ENCODE measurements at regions not wholly inside any gene's neighbourhood (a gene's known extent, or its start where the extent isn't known, plus 50 kb on each side); places are given as distances from the start of the nearest gene placed in this dataset.
A peak's percentile ranks its signal among the peaks of the same experiment; 100 is the strongest.

- H3K27ac ChIP-seq (replicated peaks; ENCODE audit: low read length), result no peak overlapping the region
- H3K79me1 ChIP-seq (ENCODE audit: low read depth, low read length), result no peaks in the 10 kb centered on the region
- WGBS, 2 donors (ENCODE audit: extremely low coverage in 2 of 2, insufficient read length in 2 of 2, insufficient replicate concordance in 1 of 2), result no CpG with 5 or more reads among the region's 6 CpGs
- H2AFZ ChIP-seq (ENCODE audit: low read length), result no peak overlapping the region
- no peak overlapping the region for H3K4ac ChIP-seq (ENCODE audit: low read length)
- no peak for DNase-seq (ENCODE audit: low spot score)
- no peak overlapping the region for H2BK120ac ChIP-seq (ENCODE audit: low read depth, low read length)
- no peak overlapping the region for H4K91ac ChIP-seq (ENCODE audit: low read depth, low read length, poor library complexity)
- H3K36me3 ChIP-seq (replicated peaks in 1 of 2; ENCODE audit: control insufficient read depth in 2 of 2, insufficient read depth in 2 of 2, low read length in 2 of 2), result no peaks in the 10 kb centered on the region
- no peak overlapping the region for H4K8ac ChIP-seq (ENCODE audit: low read depth, low read length)
- no peak overlapping the region for H2BK15ac ChIP-seq (ENCODE audit: low read length)
- H2BK12ac ChIP-seq (ENCODE audit: low read length), result no peak overlapping the region
- H3K4me1 ChIP-seq (ENCODE audit: control insufficient read depth in 2 of 2, insufficient read depth in 1 of 2, low read depth in 1 of 2, low read length in 2 of 2), result no peaks in the 10 kb centered on the region
- H3K9ac ChIP-seq (ENCODE audit: low read depth, low read length, poor library complexity), result no peak overlapping the region
- H3K18ac ChIP-seq (ENCODE audit: low read length), result peak overlapping the region; percentile 40
- H2BK5ac ChIP-seq (ENCODE audit: low read length), result no peak overlapping the region
- H3K23ac ChIP-seq (ENCODE audit: low read depth, low read length, poor library complexity), result no peak overlapping the region
- no peak overlapping the region for H3K4me2 ChIP-seq (ENCODE audit: insufficient read depth, low read length, poor library complexity, severe bottlenecking)
- no peak overlapping the region for H2AK5ac ChIP-seq (ENCODE audit: low read depth, low read length)
- no peak overlapping the region for H3K14ac ChIP-seq (ENCODE audit: low read length)
- H3K27me3 ChIP-seq (ENCODE audit: control insufficient read depth in 3 of 3, insufficient read depth in 3 of 3, low read depth in 1 of 3, low read length in 3 of 3), result no peaks in the 10 kb centered on the region
- peaks cover 2 to 5% of the 10 kb centered on the region in 2 donors for H3K9me3 ChIP-seq (replicated peaks in 1 of 2; ENCODE audit: control insufficient read depth in 2 of 2, insufficient read depth in 1 of 2, low read depth in 1 of 2, low read length in 2 of 2)
- H3K4me3 ChIP-seq (ENCODE audit: low read length in 2 of 2), result no peak overlapping the region
Measured at GRCh38 chr5:117394506-117395157, 820.0 kb upstream of the SEMA6A start.

- Histone ChIP-seq H3K23ac (ENCODE audit: low read depth, low read length, poor library complexity) (no peak overlapping the region), H3K9ac (ENCODE audit: low read depth, low read length, poor library complexity) (no peak overlapping the region), H3K9me3 (replicated peaks in 1 of 2; ENCODE audit: control insufficient read depth in 2 of 2, insufficient read depth in 1 of 2, low read depth in 1 of 2, low read length in 2 of 2) (peaks cover 2 to 5% of the 10 kb centered on the region in 2 donors), H2BK12ac (ENCODE audit: low read length) (no peak overlapping the region), H3K4me3 (ENCODE audit: low read length in 2 of 2) (no peak overlapping the region), H2BK15ac (ENCODE audit: low read length) (no peak overlapping the region), H3K27ac (replicated peaks; ENCODE audit: low read length) (no peak overlapping the region), H3K14ac (ENCODE audit: low read length) (no peak overlapping the region), H3K79me1 (ENCODE audit: low read depth, low read length) (no peaks in the 10 kb centered on the region), H3K4me1 (ENCODE audit: control insufficient read depth in 2 of 2, insufficient read depth in 1 of 2, low read depth in 1 of 2, low read length in 2 of 2) (no peaks in the 10 kb centered on the region), H3K36me3 (replicated peaks in 1 of 2; ENCODE audit: control insufficient read depth in 2 of 2, insufficient read depth in 2 of 2, low read length in 2 of 2) (no peaks in the 10 kb centered on the region), H3K4me2 (ENCODE audit: insufficient read depth, low read length, poor library complexity, severe bottlenecking) (no peak overlapping the region), H3K27me3 (ENCODE audit: control insufficient read depth in 3 of 3, insufficient read depth in 3 of 3, low read depth in 1 of 3, low read length in 3 of 3) (no peaks in the 10 kb centered on the region), H4K91ac (ENCODE audit: low read depth, low read length, poor library complexity) (no peak overlapping the region), H3K18ac (ENCODE audit: low read length) (no peak overlapping the region), H2BK5ac (ENCODE audit: low read length) (no peak overlapping the region), H2AFZ (ENCODE audit: low read length) (no peak overlapping the region), H2BK120ac (ENCODE audit: low read depth, low read length) (no peak overlapping the region), H4K8ac (ENCODE audit: low read depth, low read length) (no peak overlapping the region), H2AK5ac (ENCODE audit: low read depth, low read length) (no peak overlapping the region), H3K4ac (ENCODE audit: low read length) (no peak overlapping the region)
- DNase-seq (ENCODE audit: low spot score), result no peak
- WGBS, 2 donors (ENCODE audit: extremely low coverage in 2 of 2, insufficient read length in 2 of 2, insufficient replicate concordance in 1 of 2), result no CpG with 5 or more reads among the region's 2 CpGs
Measured at GRCh38 chr5:117393125-117393524, 818.5 kb upstream of the SEMA6A start.

- no peak overlapping the region for H2AFZ ChIP-seq (ENCODE audit: low read length)
- no peak for DNase-seq (ENCODE audit: low spot score)
- no peak overlapping the region for H4K8ac ChIP-seq (ENCODE audit: low read depth, low read length)
- H3K4me3 ChIP-seq (ENCODE audit: low read length in 2 of 2), result no peak overlapping the region
- H3K18ac ChIP-seq (ENCODE audit: low read length), result no peak overlapping the region
- H4K91ac ChIP-seq (ENCODE audit: low read depth, low read length, poor library complexity), result no peak overlapping the region
- H3K14ac ChIP-seq (ENCODE audit: low read length), result no peak overlapping the region
- no peaks in the 10 kb centered on the region for H3K27me3 ChIP-seq (ENCODE audit: control insufficient read depth in 3 of 3, insufficient read depth in 3 of 3, low read depth in 1 of 3, low read length in 3 of 3)
- H3K23ac ChIP-seq (ENCODE audit: low read depth, low read length, poor library complexity), result no peak overlapping the region
- no peak overlapping the region for H2BK15ac ChIP-seq (ENCODE audit: low read length)
- H3K9ac ChIP-seq (ENCODE audit: low read depth, low read length, poor library complexity), result no peak overlapping the region
- H3K36me3 ChIP-seq (replicated peaks in 1 of 2; ENCODE audit: control insufficient read depth in 2 of 2, insufficient read depth in 2 of 2, low read length in 2 of 2), result no peaks in the 10 kb centered on the region
- no peak overlapping the region for H2AK5ac ChIP-seq (ENCODE audit: low read depth, low read length)
- no peak overlapping the region for H3K27ac ChIP-seq (replicated peaks; ENCODE audit: low read length)
- H3K4me2 ChIP-seq (ENCODE audit: insufficient read depth, low read length, poor library complexity, severe bottlenecking), result no peak overlapping the region
- no peak overlapping the region for H2BK5ac ChIP-seq (ENCODE audit: low read length)
- H2BK12ac ChIP-seq (ENCODE audit: low read length), result no peak overlapping the region
- no peaks in the 10 kb centered on the region for H3K4me1 ChIP-seq (ENCODE audit: control insufficient read depth in 2 of 2, insufficient read depth in 1 of 2, low read depth in 1 of 2, low read length in 2 of 2)
- no peak overlapping the region for H2BK120ac ChIP-seq (ENCODE audit: low read depth, low read length)
- no peak overlapping the region for H3K4ac ChIP-seq (ENCODE audit: low read length)
- no peaks in the 10 kb centered on the region for H3K79me1 ChIP-seq (ENCODE audit: low read depth, low read length)
- no peaks in the 10 kb centered on the region for H3K9me3 ChIP-seq (replicated peaks in 1 of 2; ENCODE audit: control insufficient read depth in 2 of 2, insufficient read depth in 1 of 2, low read depth in 1 of 2, low read length in 2 of 2)
Measured at GRCh38 chr5:117380316-117380715, 805.7 kb upstream of the SEMA6A start.

GRCh38 chr5:117379521-117379920 is 804.9 kb upstream of the SEMA6A start:
- Histone ChIP-seq H3K4me1 (ENCODE audit: control insufficient read depth in 2 of 2, insufficient read depth in 1 of 2, low read depth in 1 of 2, low read length in 2 of 2) (no peaks in the 10 kb centered on the region), H3K4me2 (ENCODE audit: insufficient read depth, low read length, poor library complexity, severe bottlenecking) (no peak overlapping the region), H3K79me1 (ENCODE audit: low read depth, low read length) (no peaks in the 10 kb centered on the region), H4K8ac (ENCODE audit: low read depth, low read length) (no peak overlapping the region), H3K27me3 (ENCODE audit: control insufficient read depth in 3 of 3, insufficient read depth in 3 of 3, low read depth in 1 of 3, low read length in 3 of 3) (no peaks in the 10 kb centered on the region), H3K23ac (ENCODE audit: low read depth, low read length, poor library complexity) (no peak overlapping the region), H2AFZ (ENCODE audit: low read length) (no peak overlapping the region), H3K9ac (ENCODE audit: low read depth, low read length, poor library complexity) (no peak overlapping the region), H3K9me3 (replicated peaks in 1 of 2; ENCODE audit: control insufficient read depth in 2 of 2, insufficient read depth in 1 of 2, low read depth in 1 of 2, low read length in 2 of 2) (no peaks in the 10 kb centered on the region), H2AK5ac (ENCODE audit: low read depth, low read length) (no peak overlapping the region), H3K18ac (ENCODE audit: low read length) (no peak overlapping the region), H2BK120ac (ENCODE audit: low read depth, low read length) (no peak overlapping the region), H4K91ac (ENCODE audit: low read depth, low read length, poor library complexity) (no peak overlapping the region), H3K4me3 (ENCODE audit: low read length in 2 of 2) (no peak overlapping the region), H3K27ac (replicated peaks; ENCODE audit: low read length) (no peak overlapping the region), H3K36me3 (replicated peaks in 1 of 2; ENCODE audit: control insufficient read depth in 2 of 2, insufficient read depth in 2 of 2, low read length in 2 of 2) (no peaks in the 10 kb centered on the region), H2BK12ac (ENCODE audit: low read length) (no peak overlapping the region), H2BK5ac (ENCODE audit: low read length) (no peak overlapping the region), H2BK15ac (ENCODE audit: low read length) (no peak overlapping the region), H3K4ac (ENCODE audit: low read length) (no peak overlapping the region), H3K14ac (ENCODE audit: low read length) (no peak overlapping the region)
- no CpG with 5 or more reads among the region's 3 CpGs for WGBS, 2 donors (ENCODE audit: extremely low coverage in 2 of 2, insufficient read length in 2 of 2, insufficient replicate concordance in 1 of 2)
- DNase-seq (ENCODE audit: low spot score), result no peak

Data from neuronal stem cell (in vitro differentiated cells).